AG09319 (cell line): ENCODE measurements at regions not wholly inside any gene's neighbourhood (a gene's known extent, or its start where the extent isn't known, plus 50 kb on each side); places are given as distances from the start of the nearest gene placed in this dataset.
"Not testable (repeated sequence)": the region's sequence is repeated elsewhere in the genome, so short reads cannot be mapped to it uniquely, and the experiment has no call there.

ENCODE experiments used
- DNase-seq: peaks from one replicate; pipeline ENCODE4 v3.0.0-alpha.2; 2010; ENCODE audit warnings: low read depth; ENCODE audit errors: extremely low read depth

- DNase-seq, result not testable (repeated sequence)
Observed at GRCh38 chr2:111491181-111491580, 370.5 kb downstream of the BCL2L11 start.

DNA sequence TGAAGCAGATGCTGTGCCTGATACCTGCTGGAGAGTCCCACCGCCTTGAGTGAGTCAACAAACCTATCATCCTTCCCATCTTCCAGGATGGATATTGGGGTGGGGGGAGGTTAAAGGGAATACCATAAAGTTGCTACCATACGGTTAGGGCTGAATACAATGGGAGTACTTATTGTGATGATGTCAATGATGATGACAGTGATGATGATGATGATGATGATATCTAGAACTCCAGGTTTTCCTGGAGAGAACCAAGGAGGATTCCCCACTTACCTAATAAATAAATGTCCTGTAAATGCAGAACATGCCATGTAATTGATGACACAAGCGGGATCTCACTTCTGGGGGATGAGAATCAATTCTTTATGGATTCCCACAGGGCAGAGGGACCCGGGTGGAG is 370.9 kb downstream of the BCL2L11 start:
- DNase-seq, result not testable (repeated sequence)

GRCh38 chr2:111492995-111493719 is 372.4 kb downstream of the BCL2L11 start:
- not testable (repeated sequence) for DNase-seq

- DNase-seq, result not testable (repeated sequence)
Observed at GRCh38 chr2:111493720-111494078, 373.0 kb downstream of the BCL2L11 start.

DNA sequence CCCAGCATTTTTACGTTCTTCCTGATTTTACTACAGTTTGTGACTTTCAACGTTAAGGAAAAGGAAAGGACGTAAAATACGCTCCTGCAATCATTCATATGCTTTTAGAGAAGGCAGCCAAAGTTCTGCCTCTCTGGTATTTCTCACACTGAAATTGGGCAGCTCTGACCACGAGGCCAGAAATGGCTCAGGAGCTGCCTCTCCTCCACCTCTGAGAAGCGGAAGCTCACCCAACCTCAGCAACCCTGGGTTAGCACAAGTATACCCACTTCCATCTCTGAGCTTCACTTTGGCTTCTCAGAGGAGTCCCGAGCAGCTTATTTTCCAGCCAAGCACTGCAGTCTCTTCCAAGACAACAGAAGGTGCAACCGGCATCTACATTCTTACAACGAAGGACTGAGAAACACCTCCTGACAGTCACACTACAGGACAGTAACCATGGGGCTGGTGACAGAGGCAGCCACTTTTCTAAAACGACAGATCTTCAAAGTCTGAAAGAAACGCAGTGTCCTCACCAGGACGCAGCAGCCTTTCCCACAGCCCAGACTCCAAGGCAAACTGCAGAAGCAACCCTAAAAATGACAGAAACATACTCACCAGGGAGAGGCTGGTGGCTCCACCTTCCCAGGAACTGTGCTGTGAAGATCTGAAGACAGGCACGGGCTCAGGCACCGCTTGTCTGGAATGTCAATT is 373.7 kb downstream of the BCL2L11 start:
- not testable (repeated sequence) for DNase-seq

DNA sequence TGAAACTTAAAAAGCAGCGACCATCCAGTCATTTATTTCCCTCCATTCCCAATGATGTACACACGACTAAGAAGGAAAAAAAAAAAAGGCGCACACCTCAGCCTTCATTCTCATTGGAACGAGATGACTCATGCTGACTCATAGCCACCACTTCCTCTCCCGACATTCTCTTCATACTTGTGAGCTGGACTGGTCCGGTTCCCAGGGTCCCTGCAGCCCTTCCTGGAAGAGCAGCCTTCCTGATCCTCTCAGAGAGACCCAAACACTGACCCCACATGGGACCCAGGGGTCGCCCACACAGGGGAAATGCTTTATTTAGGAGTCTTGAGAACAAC is 374.2 kb downstream of the BCL2L11 start:
- DNase-seq, result not testable (repeated sequence)

DNA sequence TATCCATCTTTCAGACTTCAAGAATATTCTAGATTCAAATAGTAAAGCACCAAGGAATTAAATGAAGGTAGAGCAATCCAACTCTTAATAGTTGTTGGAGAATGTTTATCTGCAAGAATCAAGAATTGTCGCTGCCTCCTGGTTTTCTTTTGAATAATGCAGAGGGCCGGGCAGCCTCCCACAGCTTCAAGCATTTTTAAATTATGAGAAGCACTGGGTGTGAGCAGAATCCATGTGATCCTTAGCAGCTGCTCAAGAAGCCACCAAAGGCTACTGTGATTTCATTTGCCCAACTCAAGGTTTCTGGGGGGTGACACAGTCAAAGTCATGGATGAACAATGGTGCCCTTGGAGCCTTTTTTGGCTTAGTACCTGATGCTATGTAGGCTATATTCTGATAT is 374.9 kb downstream of the BCL2L11 start:
- not testable (repeated sequence) for DNase-seq

DNA sequence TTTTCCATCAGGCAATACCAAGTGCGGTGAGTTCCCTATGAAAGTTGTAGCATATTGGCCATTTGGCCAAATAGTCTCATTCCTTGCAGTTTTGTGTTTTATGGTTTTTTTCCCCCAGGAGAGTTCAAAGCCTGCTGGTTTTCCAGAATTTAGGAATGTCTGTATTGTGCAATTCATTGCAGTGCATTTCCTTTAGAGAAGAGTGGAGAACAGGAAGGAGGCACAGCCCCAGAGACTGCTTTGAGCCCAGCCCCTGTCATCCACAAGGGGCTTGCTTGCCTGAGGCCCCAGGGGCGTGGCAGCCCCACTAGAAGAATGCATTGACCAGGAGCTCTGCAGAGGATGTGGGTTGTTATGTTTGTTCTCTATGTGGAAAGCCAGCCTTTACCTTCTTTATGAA is 375.5 kb downstream of the BCL2L11 start:
- DNase-seq, result not testable (repeated sequence)

GRCh38 chr2:111496860-111497259 is 376.1 kb downstream of the BCL2L11 start:
- DNase-seq, result not testable (repeated sequence)

DNA sequence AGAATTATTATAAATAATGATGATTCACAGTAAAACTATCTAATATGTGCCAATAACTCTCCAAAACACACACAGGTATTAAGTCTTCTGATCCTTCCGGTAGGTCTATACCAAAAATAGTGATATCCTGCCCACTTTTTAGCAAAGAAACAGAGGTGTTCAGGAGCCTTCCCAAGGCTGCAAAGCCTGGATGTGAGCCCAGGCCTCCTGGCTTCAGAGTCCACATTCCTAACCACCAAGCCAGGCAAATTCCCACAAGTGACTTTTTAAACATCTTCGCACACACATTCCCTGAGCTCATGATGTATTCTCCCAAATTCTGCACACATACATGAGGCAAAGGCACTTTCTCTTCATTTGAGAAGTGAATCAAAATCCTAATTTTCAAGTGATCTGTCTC is 376.6 kb downstream of the BCL2L11 start:
- peak; percentile 29 for DNase-seq

GRCh38 chr2:111500536-111501062 is 379.9 kb downstream of the BCL2L11 start:
- not testable (repeated sequence) for DNase-seq

DNA sequence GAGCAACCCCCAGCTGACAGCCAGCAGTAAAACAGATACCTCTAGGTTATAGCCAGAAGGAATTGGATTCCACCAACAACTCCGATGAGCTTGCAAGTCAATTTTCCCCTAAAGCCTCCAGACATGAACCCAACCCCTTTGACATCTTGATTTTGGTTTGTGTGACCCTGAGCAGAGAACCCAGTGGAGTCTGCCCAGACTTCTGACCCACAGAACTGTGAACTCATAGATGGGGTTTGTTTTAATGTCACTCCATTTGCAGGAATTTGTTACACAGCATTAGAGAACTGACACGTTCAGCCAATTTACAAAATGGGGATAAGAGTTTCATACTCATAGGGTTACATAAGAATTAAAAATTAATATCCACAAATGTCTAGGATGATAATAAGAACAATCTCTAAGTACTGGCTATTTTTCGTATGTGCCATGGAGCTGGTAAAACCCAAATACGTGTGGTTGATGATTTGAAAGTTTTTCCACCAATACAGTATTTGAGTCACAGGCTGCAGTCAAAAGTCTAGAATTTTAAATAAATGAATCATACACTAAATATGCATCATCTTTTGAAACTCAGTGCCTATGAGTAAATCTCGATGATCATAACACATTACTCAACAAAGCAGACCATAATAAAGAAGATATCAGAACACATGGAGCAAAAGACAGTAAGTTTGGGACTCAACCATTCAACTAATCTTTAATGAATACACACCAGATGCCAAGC is 380.0 kb downstream of the ANAPC1 start:
- DNase-seq, result not testable (repeated sequence)

GRCh38 chr2:111504571-111504942 is 379.4 kb downstream of the ANAPC1 start:
- DNase-seq, result not testable (repeated sequence)

- DNase-seq, result not testable (repeated sequence)
Observed at GRCh38 chr2:111505267-111505666, 378.7 kb downstream of the ANAPC1 start.

GRCh38 chr2:111506936-111507335 is 377.1 kb downstream of the ANAPC1 start:
- DNase-seq, result not testable (repeated sequence)

- DNase-seq, result not testable (repeated sequence)
Observed at GRCh38 chr2:111509225-111509869, 374.6 kb downstream of the ANAPC1 start.

DNA sequence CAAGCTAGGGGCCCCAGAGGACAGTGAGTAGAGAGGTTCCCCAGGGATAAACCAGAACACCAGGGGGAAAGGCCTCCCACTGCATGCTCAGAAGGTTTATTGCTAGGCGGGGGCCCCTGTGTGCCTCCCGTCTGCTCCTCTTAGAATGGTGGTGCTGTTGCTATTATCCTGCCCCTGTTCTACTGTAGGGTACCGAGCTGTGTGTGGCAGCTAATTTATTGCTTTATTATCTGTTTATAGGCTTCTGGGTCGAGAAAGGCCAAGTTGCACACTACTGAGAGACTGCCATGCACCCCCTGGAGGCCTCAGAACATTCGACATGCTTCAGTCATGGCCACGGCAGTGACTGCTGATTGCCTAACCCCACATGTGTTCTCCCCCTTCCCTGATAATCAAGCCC is 373.6 kb downstream of the ANAPC1 start:
- not testable (repeated sequence) for DNase-seq

DNA sequence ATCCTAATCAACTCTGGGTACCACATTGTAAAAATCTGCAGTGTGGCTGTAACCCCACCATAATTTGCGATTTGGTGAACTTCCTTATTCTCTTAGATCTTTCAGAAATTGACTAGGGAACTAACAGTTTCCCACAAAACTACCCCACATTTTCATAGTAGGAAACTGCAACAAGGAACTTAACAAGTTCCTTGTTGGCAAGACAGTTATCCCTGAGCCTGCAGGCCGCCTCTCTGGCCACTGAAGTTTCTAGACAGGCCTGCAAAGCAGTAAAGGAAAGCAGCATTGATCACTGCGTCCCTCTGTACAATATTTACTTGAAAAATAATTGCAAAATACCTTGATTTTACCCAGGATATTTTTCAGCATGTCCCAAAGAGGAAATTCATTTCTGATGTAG is 372.9 kb downstream of the ANAPC1 start:
- DNase-seq, result not testable (repeated sequence)

GRCh38 chr2:111512378-111512777 is 371.6 kb downstream of the ANAPC1 start:
- not testable (repeated sequence) for DNase-seq

GRCh38 chr2:111514138-111514537 is 369.9 kb downstream of the ANAPC1 start:
- DNase-seq, result not testable (repeated sequence)

DNA sequence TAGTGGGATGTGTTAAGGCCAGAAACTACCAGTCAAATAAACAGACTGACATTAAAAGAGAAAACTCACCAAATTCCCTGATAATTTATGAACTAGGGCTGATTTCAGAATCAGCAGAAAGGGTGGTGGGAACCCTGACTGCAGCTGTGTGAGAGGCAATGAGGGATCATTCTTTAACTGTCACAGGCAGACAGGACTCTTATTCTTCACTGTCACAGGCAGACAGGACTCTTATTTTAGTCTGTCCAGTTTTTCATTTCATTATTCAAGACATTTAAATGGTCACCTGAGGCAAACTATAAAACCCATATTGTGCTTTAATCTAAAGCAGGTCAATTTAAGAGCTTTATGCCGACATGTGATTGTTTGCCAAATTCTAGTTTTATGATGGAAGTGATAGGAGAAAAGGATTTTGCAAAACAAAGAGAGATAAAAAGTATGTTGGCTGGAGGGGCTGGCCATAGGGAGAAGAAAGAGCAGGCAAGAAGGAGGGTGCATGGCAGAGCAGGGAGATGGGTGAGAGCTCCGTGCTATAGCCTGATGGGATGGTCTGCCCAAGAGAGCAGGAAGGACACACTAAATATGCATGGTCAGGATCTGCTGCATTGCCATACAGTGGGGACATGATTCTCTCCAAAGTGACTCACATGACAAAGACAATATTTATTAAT is 366.8 kb downstream of the ANAPC1 start:
- DNase-seq, result not testable (repeated sequence)
